CD4-positive, CD25-positive, alpha-beta regulatory T cell (primary cell): ENCODE measurements at regions not wholly inside any gene's neighbourhood (a gene's known extent, or its start where the extent isn't known, plus 50 kb on each side); places are given as distances from the start of the nearest gene placed in this dataset.
A peak's percentile ranks its signal among the peaks of the same experiment; 100 is the strongest.

Experiments used
- ATAC-seq, 2 donors: fragments of 150-1000 bp; cut with Tn5 transposase; one replicate each; pipeline ENCODE4 v1.10.0; 2021; ENCODE audit warnings: low read depth in 2 of 2, moderate number of reproducible peaks in 2 of 2, moderate library complexity in 1 of 2
- DNase-seq, 3 donors: peaks; one replicate each; pipeline versions ENCODE4 v3.0.0 to v3.0.0-alpha.2; 2012 to 2022; ENCODE audit warnings: mixed read lengths in 1 of 3
- H3K27ac ChIP-seq: one replicate; pipeline ENCODE4 v1.7.0; 2013; ENCODE audit warnings: mild to moderate bottlenecking, low read length; ENCODE audit not compliant: insufficient read depth, poor library complexity, severe bottlenecking
- H3K27me3 ChIP-seq: one replicate; pipeline ENCODE4 v1.7.0; 2013; ENCODE audit warnings: low read length; ENCODE audit not compliant: control insufficient read depth, insufficient read depth
- H3K36me3 ChIP-seq: one replicate; pipeline ENCODE4 v1.7.0; 2013; ENCODE audit warnings: mild to moderate bottlenecking, low read length, moderate library complexity; ENCODE audit not compliant: control insufficient read depth, insufficient read depth
- H3K4me1 ChIP-seq: 2 replicates; pipeline ENCODE4 v1.7.0; 2013; ENCODE audit warnings: mild to moderate bottlenecking, low read length; ENCODE audit not compliant: insufficient read depth, control insufficient read depth, poor library complexity, severe bottlenecking
- H3K4me3 ChIP-seq: one replicate; pipeline ENCODE4 v1.7.0; 2013; ENCODE audit warnings: low read depth, mild to moderate bottlenecking, low read length, moderate library complexity
- H3K9me3 ChIP-seq, 2 experiments: 1 replicate in 1 of 2; 2 replicates in 1 of 2; pipeline ENCODE4 v1.7.0; 2013; ENCODE audit warnings: low read length in 2 of 2, mild to moderate bottlenecking in 1 of 2, moderate library complexity in 1 of 2; ENCODE audit not compliant: control insufficient read depth in 2 of 2
- H3K27ac Mint-ChIP-seq, 3 donors: one replicate each; pipeline ENCODE4 v1.8.0; 2020 to 2022; ENCODE audit warnings: mild to moderate bottlenecking in 3 of 3, mixed read lengths in 3 of 3, moderate library complexity in 2 of 3
- H3K27me3 Mint-ChIP-seq: one replicate; pipeline ENCODE4 v1.8.0; 2022; ENCODE audit warnings: mild to moderate bottlenecking, mixed read lengths
- H3K36me3 Mint-ChIP-seq: one replicate; pipeline ENCODE4 v1.8.0; 2020; ENCODE audit warnings: mixed read lengths
- H3K4me1 Mint-ChIP-seq, 4 donors: one replicate each; pipeline ENCODE4 v1.8.0; 2020 to 2022; ENCODE audit warnings: mixed read lengths in 4 of 4, mild to moderate bottlenecking in 1 of 4
- H3K4me3 Mint-ChIP-seq, 4 donors: one replicate each; pipeline ENCODE4 v1.8.0; 2020 to 2022; ENCODE audit warnings: mild to moderate bottlenecking in 4 of 4, mixed read lengths in 4 of 4, moderate library complexity in 3 of 4
- H3K9me3 Mint-ChIP-seq, 7 donors: one replicate each; pipeline ENCODE4 v1.8.0; 2020 to 2022; ENCODE audit warnings: mixed read lengths in 7 of 7, mild to moderate bottlenecking in 3 of 7, moderate library complexity in 2 of 7

- H3K27ac ChIP-seq = no peak overlapping the region
- Mint-ChIP-seq H3K36me3 (no peaks in the 10 kb centered on the region), H3K4me3 (no peak overlapping the region), H3K9me3 (peaks cover 0 to 9% (median 4%) of the 10 kb centered on the region in 7 donors), H3K27me3 (peaks cover 17% of the 10 kb centered on the region), H3K27ac (no peak overlapping the region), H3K4me1 (no peaks in the 10 kb centered on the region)
- H3K36me3 ChIP-seq = no peaks in the 10 kb centered on the region
- H3K27me3 ChIP-seq = no peaks in the 10 kb centered on the region
- H3K9me3 ChIP-seq = no peaks in the 10 kb centered on the region
- peak in 2 of 3 donors; percentile 18 to 29 for DNase-seq
- H3K4me3 ChIP-seq = no peak overlapping the region
- ATAC-seq = no peak
- H3K4me1 ChIP-seq = no peaks in the 10 kb centered on the region
Measured at GRCh38 chr7:18345641-18346234, 149.8 kb upstream of the HDAC9 start.

- no peaks in the 10 kb centered on the region for H3K36me3 ChIP-seq
- H3K4me3 ChIP-seq = no peak overlapping the region
- Mint-ChIP-seq H3K36me3 (no peaks in the 10 kb centered on the region), H3K4me3 (no peak overlapping the region), H3K27ac (no peak overlapping the region), H3K4me1 (no peaks in the 10 kb centered on the region), H3K27me3 (peaks cover 17% of the 10 kb centered on the region), H3K9me3 (peaks cover 0 to 3% (median 0%) of the 10 kb centered on the region in 7 donors)
- ATAC-seq = no peak
- no peaks in the 10 kb centered on the region for H3K4me1 ChIP-seq
- H3K27ac ChIP-seq = no peak overlapping the region
- no peaks in the 10 kb centered on the region for H3K9me3 ChIP-seq
- DNase-seq = no peak
- H3K27me3 ChIP-seq = no peaks in the 10 kb centered on the region
Measured at GRCh38 chr7:18347170-18347569, 148.4 kb upstream of the HDAC9 start.

GRCh38 chr7:18350678-18351077 lies 144.9 kb upstream of the HDAC9 start:
- no peaks in the 10 kb centered on the region for H3K4me1 ChIP-seq
- no peak overlapping the region for H3K4me3 ChIP-seq
- no peaks in the 10 kb centered on the region for H3K36me3 ChIP-seq
- H3K9me3 Mint-ChIP-seq = peaks cover 0 to under 1% (median 0%) of the 10 kb centered on the region in 7 donors
- H3K4me3 Mint-ChIP-seq = no peak overlapping the region
- H3K27me3 ChIP-seq = no peaks in the 10 kb centered on the region
- H3K9me3 ChIP-seq = no peaks in the 10 kb centered on the region
- H3K27ac Mint-ChIP-seq = no peak overlapping the region
- H3K4me1 Mint-ChIP-seq = peaks cover 0 to 3% (median 0%) of the 10 kb centered on the region in 4 donors
- H3K36me3 Mint-ChIP-seq = no peaks in the 10 kb centered on the region
- H3K27me3 Mint-ChIP-seq = peaks cover 11% of the 10 kb centered on the region
- ATAC-seq = no peak
- H3K27ac ChIP-seq = no peak overlapping the region
- DNase-seq = no peak

- DNase-seq = peak in 1 of 3 donors; percentile 21
- H3K27ac Mint-ChIP-seq = no peak overlapping the region
- peaks cover 12% of the 10 kb centered on the region for H3K27me3 Mint-ChIP-seq
- no peaks in the 10 kb centered on the region for H3K36me3 ChIP-seq
- H3K4me3 Mint-ChIP-seq = no peak overlapping the region
- no peaks in the 10 kb centered on the region for H3K9me3 ChIP-seq
- no peaks in the 10 kb centered on the region for H3K9me3 Mint-ChIP-seq
- peaks cover 4 to 6% (median 5%) of the 10 kb centered on the region in 4 donors for H3K4me1 Mint-ChIP-seq
- no peak overlapping the region for H3K27ac ChIP-seq
- H3K27me3 ChIP-seq = no peaks in the 10 kb centered on the region
- no peak overlapping the region for H3K4me3 ChIP-seq
- H3K4me1 ChIP-seq = no peaks in the 10 kb centered on the region
- ATAC-seq = no peak
- H3K36me3 Mint-ChIP-seq = no peaks in the 10 kb centered on the region
Measured at GRCh38 chr7:18352339-18353255, 143.0 kb upstream of the HDAC9 start.

GRCh38 chr7:18353339-18353738 lies 142.2 kb upstream of the HDAC9 start:
- no peak overlapping the region for H3K27ac ChIP-seq
- ATAC-seq = no peak
- H3K4me1 ChIP-seq = no peaks in the 10 kb centered on the region
- Mint-ChIP-seq H3K36me3 (no peaks in the 10 kb centered on the region), H3K9me3 (no peaks in the 10 kb centered on the region), H3K27ac (no peak overlapping the region), H3K4me3 (no peak overlapping the region), H3K27me3 (peaks cover 8% of the 10 kb centered on the region), H3K4me1 (peaks cover 4 to 6% (median 5%) of the 10 kb centered on the region in 4 donors)
- no peak overlapping the region for H3K4me3 ChIP-seq
- H3K27me3 ChIP-seq = no peaks in the 10 kb centered on the region
- H3K36me3 ChIP-seq = no peaks in the 10 kb centered on the region
- no peak for DNase-seq
- no peaks in the 10 kb centered on the region for H3K9me3 ChIP-seq

GRCh38 chr7:18354108-18355085 lies 141.2 kb upstream of the HDAC9 start:
- no peaks in the 10 kb centered on the region for H3K9me3 ChIP-seq
- no peaks in the 10 kb centered on the region for H3K4me1 ChIP-seq
- H3K4me3 Mint-ChIP-seq = no peak overlapping the region
- H3K4me3 ChIP-seq = no peak overlapping the region
- no peaks in the 10 kb centered on the region for H3K27me3 ChIP-seq
- peaks cover 4 to 6% (median 5%) of the 10 kb centered on the region in 4 donors for H3K4me1 Mint-ChIP-seq
- peak overlapping the region in 1 of 3 donors; percentile 58 for H3K27ac Mint-ChIP-seq
- no peak overlapping the region for H3K27ac ChIP-seq
- no peaks in the 10 kb centered on the region for H3K36me3 ChIP-seq
- DNase-seq (no peak), ATAC-seq (no peak)
- H3K36me3 Mint-ChIP-seq = no peaks in the 10 kb centered on the region
- peaks cover 6% of the 10 kb centered on the region for H3K27me3 Mint-ChIP-seq
- no peaks in the 10 kb centered on the region for H3K9me3 Mint-ChIP-seq

- Histone ChIP-seq H3K36me3 (no peaks in the 10 kb centered on the region), H3K27ac (no peak overlapping the region), H3K4me1 (no peaks in the 10 kb centered on the region), H3K4me3 (peak overlapping the region; percentile 48), H3K27me3 (no peaks in the 10 kb centered on the region), H3K9me3 (no peaks in the 10 kb centered on the region)
- H3K27me3 Mint-ChIP-seq = peaks cover 4% of the 10 kb centered on the region
- peaks cover 4 to 6% (median 5%) of the 10 kb centered on the region in 4 donors for H3K4me1 Mint-ChIP-seq
- peak in 1 of 2 donors; percentile 36 for ATAC-seq
- H3K36me3 Mint-ChIP-seq = no peaks in the 10 kb centered on the region
- peaks cover 0 to 2% (median 0%) of the 10 kb centered on the region in 7 donors for H3K9me3 Mint-ChIP-seq
- H3K27ac Mint-ChIP-seq = no peak overlapping the region
- H3K4me3 Mint-ChIP-seq = peak overlapping the region in 2 of 4 donors; percentile 44 to 48
- peak in 2 of 3 donors; percentile 17 to 46 for DNase-seq
Measured at GRCh38 chr7:18356191-18356645, 139.3 kb upstream of the HDAC9 start.
